Natural killer cell treated with Interleukin-12 subunit alpha and Interleukin-12 subunit beta and Interleukin-15 and Interleukin-18, amount 100 ng/mL, for 72 hours (primary cell): ENCODE measurements at regions not wholly inside any gene's neighbourhood (a gene's known extent, or its start where the extent isn't known, plus 50 kb on each side); places are given as distances from the start of the nearest gene placed in this dataset.

Experiments
- ATAC-seq, 2 donors: fragments of 150-1000 bp; cut with Tn5 transposase in 1 of 2; sonication (Bioruptor Pico), chemical (Tn5 transposase) in 1 of 2; 2 replicates each; pipeline ENCODE4 v1.10.0; 2021
- DNase-seq: peaks from one replicate; pipeline ENCODE4 v3.0.0; 2022; ENCODE audit warnings: low spot score
- H3K27ac Mint-ChIP-seq, 2 donors: 1 replicate in 1 of 2; 2 replicates in 1 of 2; pipeline ENCODE4 v1.8.0; 2022; ENCODE audit warnings: mixed read lengths in 2 of 2, mild to moderate bottlenecking in 1 of 2, moderate library complexity in 1 of 2
- H3K27me3 Mint-ChIP-seq, 2 donors: 1 replicate in 1 of 2; 2 replicates in 1 of 2; pipeline ENCODE4 v1.8.0; 2022; ENCODE audit warnings: mixed read lengths in 2 of 2
- H3K36me3 Mint-ChIP-seq: one replicate; pipeline ENCODE4 v1.8.0; 2022; ENCODE audit warnings: mixed read lengths
- H3K4me1 Mint-ChIP-seq, 2 donors: 1 replicate in 1 of 2; 2 replicates in 1 of 2; pipeline ENCODE4 v1.8.0; 2022; ENCODE audit warnings: low read depth in 2 of 2, mixed read lengths in 2 of 2, mild to moderate bottlenecking in 1 of 2
- H3K4me3 Mint-ChIP-seq: one replicate; pipeline ENCODE4 v1.8.0; 2022; ENCODE audit warnings: mixed read lengths
- H3K9me3 Mint-ChIP-seq: 2 replicates; pipeline ENCODE4 v1.8.0; 2022; ENCODE audit warnings: mixed read lengths

GRCh38 chr17:56735842-56736241 is 97.9 kb downstream of the C17orf67 start:
- no peak for ATAC-seq
- DNase-seq: no peak
- H3K9me3 Mint-ChIP-seq: no peaks in the 10 kb centered on the region
- peaks cover 17 to 21% of the 10 kb centered on the region in 2 donors for H3K4me1 Mint-ChIP-seq
- no peak overlapping the region for H3K4me3 Mint-ChIP-seq
- no peak overlapping the region for H3K27ac Mint-ChIP-seq
- H3K27me3 Mint-ChIP-seq: peaks cover 34 to 36% of the 10 kb centered on the region in 2 donors
- no peaks in the 10 kb centered on the region for H3K36me3 Mint-ChIP-seq

GRCh38 chr17:56737421-56738161 is 96.1 kb downstream of the C17orf67 start:
- H3K27ac Mint-ChIP-seq: peak overlapping the region; percentile 37 to 42
- ATAC-seq (peak; percentile 91 to 94), DNase-seq (peak; percentile 71)
- no peaks in the 10 kb centered on the region for H3K9me3 Mint-ChIP-seq
- H3K36me3 Mint-ChIP-seq: no peaks in the 10 kb centered on the region
- H3K4me1 Mint-ChIP-seq: peaks cover 17 to 21% of the 10 kb centered on the region in 2 donors
- peak overlapping the region; percentile 44 for H3K4me3 Mint-ChIP-seq
- peaks cover 37 to 38% of the 10 kb centered on the region in 2 donors for H3K27me3 Mint-ChIP-seq

GRCh38 chr17:56739376-56739775 is 94.3 kb downstream of the C17orf67 start:
- Mint-ChIP-seq H3K9me3 (no peaks in the 10 kb centered on the region), H3K4me3 (no peak overlapping the region), H3K36me3 (no peaks in the 10 kb centered on the region), H3K4me1 (peaks cover 17 to 21% of the 10 kb centered on the region in 2 donors), H3K27me3 (peaks cover 44 to 55% of the 10 kb centered on the region in 2 donors), H3K27ac (no peak overlapping the region)
- ATAC-seq: no peak
- no peak for DNase-seq

- Mint-ChIP-seq H3K36me3 (no peaks in the 10 kb centered on the region), H3K27me3 (peaks cover 44 to 55% of the 10 kb centered on the region in 2 donors), H3K9me3 (no peaks in the 10 kb centered on the region), H3K27ac (no peak overlapping the region), H3K4me3 (no peak overlapping the region), H3K4me1 (peaks cover 17 to 21% of the 10 kb centered on the region in 2 donors)
- ATAC-seq (no peak), DNase-seq (no peak)
These were observed 93.9 kb downstream of the C17orf67 start for GRCh38 chr17:56739776-56740175.

- Mint-ChIP-seq H3K4me3 (no peak overlapping the region), H3K27me3 (peaks cover 39 to 55% of the 10 kb centered on the region in 2 donors), H3K9me3 (no peaks in the 10 kb centered on the region), H3K36me3 (no peaks in the 10 kb centered on the region), H3K4me1 (peaks cover 17 to 21% of the 10 kb centered on the region in 2 donors), H3K27ac (no peak overlapping the region)
- no peak for DNase-seq
- ATAC-seq: no peak
These were observed 93.2 kb downstream of the C17orf67 start for GRCh38 chr17:56740481-56740880.
